ENCODE measurements at regions not wholly inside any gene's neighbourhood (a gene's known extent, or its start where the extent isn't known, plus 50 kb on each side); places are given as distances from the start of the nearest gene placed in this dataset.
"Not testable (repeated sequence)": the region's sequence is repeated elsewhere in the genome, so short reads cannot be mapped to it uniquely, and the experiment has no call there.

DNA sequence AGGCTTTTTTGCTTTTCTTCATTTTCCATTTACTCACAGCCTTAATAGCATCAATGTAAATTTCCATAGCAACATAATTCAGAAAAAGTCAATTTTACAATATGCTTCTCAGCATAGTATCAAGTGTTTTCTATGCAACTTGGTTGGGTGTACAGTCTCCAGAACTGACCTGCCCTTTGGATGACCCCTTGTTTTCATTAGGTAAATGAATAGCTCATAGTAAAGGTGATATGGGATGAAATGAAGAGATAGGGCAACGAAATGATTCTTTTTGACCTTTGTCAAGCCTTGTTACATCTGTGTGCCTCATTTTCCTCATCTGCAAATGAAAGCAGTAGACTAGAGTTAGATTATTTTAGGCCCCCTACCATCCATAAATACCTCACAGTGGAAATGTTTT, 1081.0 kb downstream of the TMTC2 start:
- Histone ChIP-seq H3K27ac (ENCODE audit: low read depth, low read length) (no peak overlapping the region), H3K36me3 (ENCODE audit: control insufficient read depth, insufficient read depth, low read length) (no peaks in the 10 kb centered on the region), H3K27me3 (ENCODE audit: control insufficient read depth, insufficient read depth, low read length) (no peaks in the 10 kb centered on the region), H3K4me3 (ENCODE audit: low read length) (no peak overlapping the region), H3K4me1 (ENCODE audit: control insufficient read depth, insufficient read depth, low read length) (no peaks in the 10 kb centered on the region), H3K9ac (ENCODE audit: low read length) (no peak overlapping the region)

DNA sequence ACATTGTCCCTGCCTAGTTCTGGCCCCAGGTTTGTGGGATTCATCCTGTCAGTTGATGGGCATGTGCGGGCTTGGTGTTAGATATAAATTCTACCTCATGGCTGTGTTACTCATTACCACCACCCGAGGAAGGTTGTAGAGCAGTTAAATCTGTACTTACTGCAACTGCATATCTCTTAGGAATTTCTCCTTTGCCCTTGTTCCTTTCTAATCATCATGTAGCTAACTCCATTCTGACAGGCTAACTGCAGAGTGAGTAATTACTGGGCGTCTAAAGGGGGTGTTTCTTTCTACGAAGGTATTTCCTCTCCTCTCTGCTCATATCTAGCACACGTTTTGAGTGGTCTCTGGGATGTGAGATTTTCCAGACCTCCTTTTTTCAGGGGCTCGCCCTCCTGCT, 1076.7 kb downstream of the TMTC2 start:
- no peak overlapping the region for H3K4me3 ChIP-seq (ENCODE audit: low read length)
- H3K9ac ChIP-seq (ENCODE audit: low read length) = no peak overlapping the region
- no peaks in the 10 kb centered on the region for H3K4me1 ChIP-seq (ENCODE audit: control insufficient read depth, insufficient read depth, low read length)
- no peaks in the 10 kb centered on the region for H3K36me3 ChIP-seq (ENCODE audit: control insufficient read depth, insufficient read depth, low read length)
- H3K27ac ChIP-seq (ENCODE audit: low read depth, low read length) = no peak overlapping the region
- no peaks in the 10 kb centered on the region for H3K27me3 ChIP-seq (ENCODE audit: control insufficient read depth, insufficient read depth, low read length)

- H3K4me1 ChIP-seq (ENCODE audit: control insufficient read depth, insufficient read depth, low read length) = no peaks in the 10 kb centered on the region
- no peaks in the 10 kb centered on the region for H3K36me3 ChIP-seq (ENCODE audit: control insufficient read depth, insufficient read depth, low read length)
- H3K9ac ChIP-seq (ENCODE audit: low read length) = no peak overlapping the region
- no peak overlapping the region for H3K27ac ChIP-seq (ENCODE audit: low read depth, low read length)
- no peak overlapping the region for H3K4me3 ChIP-seq (ENCODE audit: low read length)
- no peaks in the 10 kb centered on the region for H3K27me3 ChIP-seq (ENCODE audit: control insufficient read depth, insufficient read depth, low read length)
Observed at GRCh38 chr12:83759906-83760305, 1073.2 kb downstream of the TMTC2 start.

DNA sequence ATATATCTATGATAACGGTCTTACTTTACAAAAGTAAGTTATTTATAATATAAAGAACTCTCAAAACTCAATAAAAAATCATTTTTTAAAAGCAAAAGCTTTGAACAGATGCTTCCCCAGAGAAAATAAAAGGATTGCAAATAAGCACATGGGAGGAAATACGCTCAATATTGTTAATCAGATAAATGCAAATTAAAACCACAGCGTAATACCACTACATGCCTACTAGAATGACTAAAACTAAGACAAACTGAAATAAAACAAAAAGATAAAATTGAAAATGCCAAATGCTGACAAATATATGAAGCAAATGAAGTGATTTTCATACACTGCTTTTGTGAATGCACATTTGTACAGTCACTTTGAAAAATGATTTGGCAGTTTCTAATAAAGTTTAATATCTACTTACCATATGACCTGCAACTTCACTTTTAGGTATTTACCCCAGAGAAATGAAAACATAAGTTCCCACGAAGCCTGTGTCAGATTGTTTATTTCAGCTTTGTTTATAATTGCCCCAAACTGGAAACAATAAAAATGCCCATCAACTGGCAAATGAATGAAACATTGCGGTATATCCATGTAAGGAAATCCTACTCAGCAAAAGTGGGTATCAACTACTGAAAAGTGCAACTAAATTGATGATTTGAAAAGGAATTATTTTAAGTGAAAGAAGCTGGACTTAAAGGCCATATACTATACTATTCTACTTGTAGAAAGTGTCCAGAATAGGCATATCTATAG, 1072.4 kb downstream of the TMTC2 start:
- no peaks in the 10 kb centered on the region for H3K27me3 ChIP-seq (ENCODE audit: control insufficient read depth, insufficient read depth, low read length)
- no peak overlapping the region for H3K9ac ChIP-seq (ENCODE audit: low read length)
- H3K4me1 ChIP-seq (ENCODE audit: control insufficient read depth, insufficient read depth, low read length) = no peaks in the 10 kb centered on the region
- H3K4me3 ChIP-seq (ENCODE audit: low read length) = no peak overlapping the region
- no peaks in the 10 kb centered on the region for H3K36me3 ChIP-seq (ENCODE audit: control insufficient read depth, insufficient read depth, low read length)
- no peak overlapping the region for H3K27ac ChIP-seq (ENCODE audit: low read depth, low read length)

GRCh38 chr12:83753904-83754303, 1067.2 kb downstream of the TMTC2 start:
- Histone ChIP-seq H3K36me3 (ENCODE audit: control insufficient read depth, insufficient read depth, low read length) (no peaks in the 10 kb centered on the region), H3K27ac (ENCODE audit: low read depth, low read length) (no peak overlapping the region), H3K27me3 (ENCODE audit: control insufficient read depth, insufficient read depth, low read length) (no peaks in the 10 kb centered on the region), H3K4me3 (ENCODE audit: low read length) (no peak overlapping the region), H3K4me1 (ENCODE audit: control insufficient read depth, insufficient read depth, low read length) (no peaks in the 10 kb centered on the region), H3K9ac (ENCODE audit: low read length) (no peak overlapping the region)

DNA sequence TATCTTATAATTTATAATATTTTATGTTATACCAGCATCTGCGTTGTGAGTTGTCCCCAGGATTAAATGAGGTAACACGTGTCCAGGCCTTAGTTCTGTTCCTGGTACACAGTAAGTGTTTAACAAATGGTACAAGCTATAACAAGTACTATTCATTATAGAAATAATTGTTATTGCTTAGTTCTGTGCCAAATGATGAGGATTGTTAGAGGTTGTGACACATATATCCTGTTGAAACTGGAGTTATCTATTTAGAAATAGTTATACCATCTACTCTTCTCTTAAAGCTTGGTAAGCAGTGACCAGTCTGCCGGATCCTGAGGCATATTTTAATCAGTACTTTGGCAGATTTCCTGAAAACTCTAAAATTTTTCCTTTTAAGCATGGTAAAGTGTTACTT, 1066.5 kb downstream of the TMTC2 start:
- H3K4me3 ChIP-seq (ENCODE audit: low read length) = no peak overlapping the region
- H3K36me3 ChIP-seq (ENCODE audit: control insufficient read depth, insufficient read depth, low read length) = no peaks in the 10 kb centered on the region
- H3K9ac ChIP-seq (ENCODE audit: low read length) = no peak overlapping the region
- no peak overlapping the region for H3K27ac ChIP-seq (ENCODE audit: low read depth, low read length)
- H3K4me1 ChIP-seq (ENCODE audit: control insufficient read depth, insufficient read depth, low read length) = no peaks in the 10 kb centered on the region
- H3K27me3 ChIP-seq (ENCODE audit: control insufficient read depth, insufficient read depth, low read length) = no peaks in the 10 kb centered on the region

GRCh38 chr12:83739607-83740006, 1052.9 kb downstream of the TMTC2 start:
- Histone ChIP-seq H3K27me3 (ENCODE audit: control insufficient read depth, insufficient read depth, low read length) (no peaks in the 10 kb centered on the region), H3K36me3 (ENCODE audit: control insufficient read depth, insufficient read depth, low read length) (no peaks in the 10 kb centered on the region), H3K4me1 (ENCODE audit: control insufficient read depth, insufficient read depth, low read length) (no peaks in the 10 kb centered on the region), H3K9ac (ENCODE audit: low read length) (no peak overlapping the region), H3K27ac (ENCODE audit: low read depth, low read length) (no peak overlapping the region), H3K4me3 (ENCODE audit: low read length) (no peak overlapping the region)

DNA sequence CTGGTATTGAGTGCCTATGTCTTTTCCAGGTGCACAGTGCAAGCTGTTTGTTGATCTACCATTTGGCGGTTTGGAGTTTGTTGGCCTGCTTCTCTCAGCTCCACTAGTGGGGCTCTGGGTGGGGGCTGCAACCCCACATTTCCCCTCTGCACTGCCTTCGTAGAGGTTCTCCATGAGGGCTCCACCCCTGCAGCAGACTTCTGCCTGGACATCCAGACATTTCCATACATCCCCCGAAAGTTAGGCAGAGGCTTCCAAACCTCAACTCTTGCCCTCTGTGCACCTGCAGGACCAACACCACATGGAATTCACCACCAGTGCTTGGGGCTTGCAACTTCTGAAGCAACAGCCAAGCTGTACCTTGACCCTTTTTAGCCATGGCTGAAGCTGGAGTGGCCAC, 1024.1 kb downstream of the TMTC2 start:
- Histone ChIP-seq H3K36me3 (ENCODE audit: control insufficient read depth, insufficient read depth, low read length) (no peaks in the 10 kb centered on the region), H3K27me3 (ENCODE audit: control insufficient read depth, insufficient read depth, low read length) (no peaks in the 10 kb centered on the region), H3K4me3 (ENCODE audit: low read length) (no peak overlapping the region), H3K9ac (ENCODE audit: low read length) (no peak overlapping the region), H3K4me1 (ENCODE audit: control insufficient read depth, insufficient read depth, low read length) (no peaks in the 10 kb centered on the region), H3K27ac (ENCODE audit: low read depth, low read length) (no peak overlapping the region)

GRCh38 chr12:83709899-83710298, 1023.2 kb downstream of the TMTC2 start:
- Histone ChIP-seq H3K36me3 (ENCODE audit: control insufficient read depth, insufficient read depth, low read length) (no peaks in the 10 kb centered on the region), H3K4me3 (ENCODE audit: low read length) (no peak overlapping the region), H3K27me3 (ENCODE audit: control insufficient read depth, insufficient read depth, low read length) (no peaks in the 10 kb centered on the region), H3K4me1 (ENCODE audit: control insufficient read depth, insufficient read depth, low read length) (no peaks in the 10 kb centered on the region), H3K9ac (ENCODE audit: low read length) (no peak overlapping the region), H3K27ac (ENCODE audit: low read depth, low read length) (no peak overlapping the region)

- no peak overlapping the region for H3K4me3 ChIP-seq (ENCODE audit: low read length)
- H3K27ac ChIP-seq (ENCODE audit: low read depth, low read length) = no peak overlapping the region
- no peaks in the 10 kb centered on the region for H3K27me3 ChIP-seq (ENCODE audit: control insufficient read depth, insufficient read depth, low read length)
- no peaks in the 10 kb centered on the region for H3K36me3 ChIP-seq (ENCODE audit: control insufficient read depth, insufficient read depth, low read length)
- no peak overlapping the region for H3K9ac ChIP-seq (ENCODE audit: low read length)
- no peaks in the 10 kb centered on the region for H3K4me1 ChIP-seq (ENCODE audit: control insufficient read depth, insufficient read depth, low read length)
Observed at GRCh38 chr12:83700838-83701237, 1014.1 kb downstream of the TMTC2 start.

- not testable (repeated sequence) for H3K27ac ChIP-seq (ENCODE audit: low read depth, low read length); H3K4me3 ChIP-seq (ENCODE audit: low read length); H3K4me1 ChIP-seq (ENCODE audit: control insufficient read depth, insufficient read depth, low read length); H3K36me3 ChIP-seq (ENCODE audit: control insufficient read depth, insufficient read depth, low read length); H3K9ac ChIP-seq (ENCODE audit: low read length); H3K27me3 ChIP-seq (ENCODE audit: control insufficient read depth, insufficient read depth, low read length)
Observed at GRCh38 chr12:83696311-83696710, 1009.6 kb downstream of the TMTC2 start.

DNA sequence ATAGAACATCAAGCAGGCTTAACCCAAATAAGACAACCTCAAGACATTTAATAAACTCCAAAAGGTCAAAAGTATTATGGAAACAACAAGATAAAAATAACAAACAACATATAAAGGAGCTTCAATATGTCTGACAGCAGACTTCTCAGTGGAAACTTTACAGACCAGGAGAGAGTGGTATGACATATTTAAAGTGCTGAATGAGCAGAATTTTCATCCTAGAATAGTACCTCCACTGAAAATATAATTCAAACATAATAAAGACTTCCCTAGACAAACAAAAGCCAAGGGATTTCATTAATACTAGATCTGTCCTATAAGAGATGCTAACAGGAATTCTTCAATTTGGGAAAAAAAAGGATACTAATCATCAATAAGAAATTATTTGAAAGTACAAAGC, 1005.0 kb downstream of the TMTC2 start:
- Histone ChIP-seq H3K27me3 (ENCODE audit: control insufficient read depth, insufficient read depth, low read length) (no peaks in the 10 kb centered on the region), H3K27ac (ENCODE audit: low read depth, low read length) (no peak overlapping the region), H3K4me3 (ENCODE audit: low read length) (no peak overlapping the region), H3K36me3 (ENCODE audit: control insufficient read depth, insufficient read depth, low read length) (no peaks in the 10 kb centered on the region), H3K4me1 (ENCODE audit: control insufficient read depth, insufficient read depth, low read length) (no peaks in the 10 kb centered on the region), H3K9ac (ENCODE audit: low read length) (no peak overlapping the region)

GRCh38 chr12:83690465-83690864, 1003.8 kb downstream of the TMTC2 start:
- no peaks in the 10 kb centered on the region for H3K27me3 ChIP-seq (ENCODE audit: control insufficient read depth, insufficient read depth, low read length)
- no peaks in the 10 kb centered on the region for H3K36me3 ChIP-seq (ENCODE audit: control insufficient read depth, insufficient read depth, low read length)
- H3K4me1 ChIP-seq (ENCODE audit: control insufficient read depth, insufficient read depth, low read length) = no peaks in the 10 kb centered on the region
- no peak overlapping the region for H3K9ac ChIP-seq (ENCODE audit: low read length)
- no peak overlapping the region for H3K27ac ChIP-seq (ENCODE audit: low read depth, low read length)
- H3K4me3 ChIP-seq (ENCODE audit: low read length) = no peak overlapping the region

Measured in rectal smooth muscle tissue (tissue), 1 donor.